H1 (cell line): ENCODE measurements at regions not wholly inside any gene's neighbourhood (a gene's known extent, or its start where the extent isn't known, plus 50 kb on each side); places are given as distances from the start of the nearest gene placed in this dataset.

Experiments
- CTCF ChIA-PET: fragments of 300-600 bp; sonication (Branson Sonifier 250); formaldehyde crosslinking; loops from one replicate; lab custom pipeline; 2021; ENCODE audit not compliant: partially characterized antibody; lab: Charles Lee
- POLR2A ChIA-PET: fragments of 300-600 bp; sonication (Branson Sonifier 250); formaldehyde crosslinking; loops from one replicate; lab custom pipeline; 2021; ENCODE audit warnings: inconsistent platforms; ENCODE audit not compliant: partially characterized antibody; lab: Charles Lee
- DNase-seq, 2 experiments: peaks; one replicate each; pipeline versions ENCODE4 v3.0.0 to v3.0.0-alpha.2; 2010 to 2022; ENCODE audit warnings: low spot score in 2 of 2, low read depth in 1 of 2, mixed read lengths in 1 of 2
- FAIRE-seq: peaks from 2 replicates; lab custom pipeline; 2011; peaks lifted over from hg19 to GRCh38; lab: Jason Lieb, UNC
- H2AFZ ChIP-seq: 2 replicates; pipeline ENCODE4 v1.8.1; 2012; ENCODE audit warnings: low read length, inconsistent platforms
- H2AK5ac ChIP-seq: 2 replicates; pipeline ENCODE4 v1.6.1; 2013; ENCODE audit warnings: low read depth, low read length
- H2BK120ac ChIP-seq: replicated peaks from 2 replicates; pipeline ENCODE3; 2013; ENCODE audit warnings: low read depth, low read length, inconsistent platforms
- H2BK12ac ChIP-seq: 2 replicates; pipeline ENCODE4 v1.6.1; 2013; ENCODE audit warnings: low read depth, low read length
- H2BK15ac ChIP-seq: 2 replicates; pipeline ENCODE4 v1.6.1; 2013; ENCODE audit warnings: low read length
- H2BK20ac ChIP-seq: 2 replicates; pipeline ENCODE4 v1.6.1; 2013; ENCODE audit warnings: low read length
- H2BK5ac ChIP-seq: 2 replicates; pipeline ENCODE4 v1.6.1; 2013; ENCODE audit warnings: low read depth, low read length
- H3K14ac ChIP-seq: 2 replicates; pipeline ENCODE4 v1.6.1; 2013; ENCODE audit warnings: inconsistent platforms; ENCODE audit not compliant: insufficient read length
- H3K18ac ChIP-seq: 2 replicates; pipeline ENCODE4 v1.6.1; 2013; ENCODE audit warnings: low read length; ENCODE audit errors: extremely low read depth
- H3K23ac ChIP-seq: 2 replicates; pipeline ENCODE4 v1.6.1; 2013; ENCODE audit warnings: inconsistent platforms; ENCODE audit not compliant: insufficient read length
- H3K23me2 ChIP-seq: 2 replicates; pipeline ENCODE4 v1.6.1; 2013; ENCODE audit warnings: low read depth, low read length
- H3K27ac ChIP-seq: 2 replicates; pipeline ENCODE4 v1.6.1; 2011; ENCODE audit warnings: low read depth, low read length, inconsistent platforms
- H3K27me3 ChIP-seq, 4 experiments: replicated peaks in 1 of 4; 1 replicate in 1 of 4; 2 replicates in 3 of 4; pipeline versions ENCODE4 v1.6.1 to v1.8.1; 2011 to 2013; ENCODE audit warnings: low read length in 3 of 4, mild to moderate bottlenecking in 3 of 4, inconsistent platforms in 2 of 4, mixed read lengths in 2 of 4, moderate library complexity in 1 of 4; ENCODE audit not compliant: control insufficient read depth in 3 of 4, insufficient read depth in 3 of 4; ENCODE audit errors: extremely low read depth in 1 of 4
- H3K36me3 ChIP-seq, 4 experiments: 2 replicates each; pipeline versions ENCODE4 v1.6.1 to v1.8.1; 2011 to 2013; ENCODE audit warnings: mild to moderate bottlenecking in 4 of 4, low read length in 3 of 4, moderate library complexity in 2 of 4, control low read depth in 1 of 4, inconsistent platforms in 1 of 4; ENCODE audit not compliant: insufficient read depth in 4 of 4, control insufficient read depth in 2 of 4
- H3K4ac ChIP-seq: replicated peaks from 2 replicates; pipeline ENCODE3; 2013; ENCODE audit warnings: low read length, low read depth, mixed read lengths, inconsistent platforms; ENCODE audit not compliant: insufficient read length
- H3K4me1 ChIP-seq, 4 experiments: replicated peaks in 1 of 4; 1 replicate in 1 of 4; 2 replicates in 3 of 4; pipeline versions ENCODE4 v1.6.1 to v1.8.1; 2011 to 2013; ENCODE audit warnings: low read length in 3 of 4, inconsistent platforms in 2 of 4, mixed read lengths in 1 of 4; ENCODE audit not compliant: insufficient read depth in 4 of 4, control insufficient read depth in 3 of 4
- H3K4me2 ChIP-seq, 2 experiments: 2 replicates each; pipeline versions ENCODE4 v1.6.1 to v1.8.1; 2011 to 2013; ENCODE audit warnings: low read depth in 2 of 2, low read length in 2 of 2, control low read depth in 1 of 2, inconsistent platforms in 1 of 2, mild to moderate bottlenecking in 1 of 2; ENCODE audit not compliant: insufficient read depth in 1 of 2
- H3K4me3 ChIP-seq, 4 experiments: fragments of 200-600, 300-600 bp in 1 of 4; sonication (generic), shearing (Covaris generic), sonication (Bioruptor Twin) in 1 of 4; 2 replicates each; pipeline versions ENCODE4 v1.5.1 to v1.8.1; 2011 to 2016; ENCODE audit warnings: low read length in 4 of 4, low read depth in 3 of 4, control low read depth in 2 of 4, inconsistent platforms in 2 of 4, mild to moderate bottlenecking in 2 of 4, mixed read lengths in 1 of 4, moderate library complexity in 1 of 4; ENCODE audit not compliant: insufficient read depth in 2 of 4; ENCODE audit errors: extremely low read depth in 1 of 4
- H3K56ac ChIP-seq: replicated peaks from 2 replicates; pipeline ENCODE3; 2013; ENCODE audit warnings: low read depth, mild to moderate bottlenecking, mixed read lengths, low read length, inconsistent platforms; ENCODE audit not compliant: insufficient read length
- H3K79me1 ChIP-seq: 2 replicates; pipeline ENCODE4 v1.6.1; 2013; ENCODE audit warnings: low read depth, low read length, control low read depth
- H3K79me2 ChIP-seq, 2 experiments: 2 replicates each; pipeline versions ENCODE4 v1.6.1 to v1.8.1; 2012 to 2013; ENCODE audit warnings: low read length in 2 of 2, mild to moderate bottlenecking in 2 of 2, inconsistent platforms in 1 of 2; ENCODE audit not compliant: insufficient read depth in 2 of 2, control insufficient read depth in 1 of 2
- H3K9ac ChIP-seq, 4 experiments: replicated peaks in 1 of 4; 1 replicate in 1 of 4; 2 replicates in 3 of 4; pipeline versions ENCODE4 v1.6.1 to v1.8.1; 2011 to 2013; ENCODE audit warnings: low read depth in 3 of 4, low read length in 3 of 4, control low read depth in 2 of 4, mild to moderate bottlenecking in 2 of 4, moderate library complexity in 2 of 4, inconsistent platforms in 1 of 4; ENCODE audit errors: extremely low read depth in 1 of 4
- H3K9me3 ChIP-seq, 2 experiments: 2 replicates each; pipeline versions ENCODE4 v1.6.1 to v1.8.1; 2012 to 2013; ENCODE audit warnings: mild to moderate bottlenecking in 2 of 2, moderate library complexity in 2 of 2, control low read depth in 1 of 2, inconsistent platforms in 1 of 2, low read depth in 1 of 2, low read length in 1 of 2, mixed read lengths in 1 of 2; ENCODE audit not compliant: insufficient read depth in 2 of 2
- H4K20me1 ChIP-seq, 2 experiments: replicated peaks in 1 of 2; 2 replicates each; pipeline versions ENCODE3 to v1.8.1; 2011 to 2013; ENCODE audit warnings: inconsistent platforms in 2 of 2, low read length in 2 of 2, mild to moderate bottlenecking in 1 of 2; ENCODE audit not compliant: insufficient read depth in 2 of 2, control insufficient read depth in 1 of 2
- H4K5ac ChIP-seq: 2 replicates; pipeline ENCODE4 v1.6.1; 2013; ENCODE audit warnings: low read length, low read depth, mixed read lengths, inconsistent platforms; ENCODE audit not compliant: insufficient read length
- H4K8ac ChIP-seq: 2 replicates; pipeline ENCODE4 v1.8.0; 2013; ENCODE audit warnings: mild to moderate bottlenecking, moderate library complexity, low read length, inconsistent platforms; ENCODE audit not compliant: insufficient read depth; ENCODE audit errors: extremely low read depth
- H4K91ac ChIP-seq: replicated peaks from 2 replicates; pipeline ENCODE3; 2013; ENCODE audit warnings: low read length, mixed read lengths, inconsistent platforms; ENCODE audit not compliant: insufficient read length
- TAF7 ChIP-seq: optimal IDR thresholded peaks from 2 replicates; pipeline ENCODE3; 2011; ENCODE audit warnings: low read depth, mild to moderate bottlenecking, inconsistent platforms, low read length, moderate library complexity, borderline replicate concordance
- WGBS, 2 experiments: shearing (Covaris generic) in 1 of 2; methylation state at CpG; one replicate each; pipeline versions ENCODE4 v1.1.6 to v1.1.7; 2013 to 2015; ENCODE audit warnings: low lambda C conversion rate in 2 of 2, mixed read lengths in 2 of 2, inconsistent platforms in 1 of 2, low coverage in 1 of 2, missing lambda C conversion rate in 1 of 2; ENCODE audit not compliant: insufficient replicate concordance in 2 of 2, insufficient coverage in 1 of 2, insufficient read length in 1 of 2; ENCODE audit errors: extremely low coverage in 1 of 2, missing lambda C conversion rate in 1 of 2; 5-methylcytosine and 5-hydroxymethylcytosine counted together
- TF ChIP-seq, protein P1 (sequence below): IDR thresholded peaks from 2 replicates; pipeline ENCODE4 v1.6.1; 2011; ENCODE audit warnings: low read depth, mild to moderate bottlenecking, low read length; ENCODE audit not compliant: insufficient read depth

- Histone ChIP-seq H3K23ac (no peak overlapping the region), H2BK12ac (no peak overlapping the region), H3K18ac (no peak overlapping the region), H3K79me1 (no peaks in the 10 kb centered on the region), H4K20me1 (no peaks in the 10 kb centered on the region), H3K4ac (no peak overlapping the region), H2AK5ac (no peak overlapping the region), H3K9ac (no peak overlapping the region), H3K14ac (no peak overlapping the region), H2BK120ac (no peak overlapping the region), H3K56ac (no peak overlapping the region), H4K5ac (no peak overlapping the region), H3K4me3 (no peak overlapping the region), H3K79me2 (no peaks in the 10 kb centered on the region), H4K8ac (no peak overlapping the region), H2BK20ac (no peak overlapping the region), H4K91ac (no peak overlapping the region), H3K36me3 (no peaks in the 10 kb centered on the region), H3K27ac (no peak overlapping the region), H3K4me2 (no peak overlapping the region), H2AFZ (no peak overlapping the region), H2BK15ac (no peak overlapping the region), H3K4me1 (no peaks in the 10 kb centered on the region), H3K9me3 (no peaks in the 10 kb centered on the region), H2BK5ac (no peak overlapping the region), H3K23me2 (no peaks in the 10 kb centered on the region), H3K27me3 (no peaks in the 10 kb centered on the region)
- DNase-seq (no peak), FAIRE-seq (no peak)
- WGBS, 2 experiments, result 95% methylated on average over 4 of the region's 4 CpGs; no CpG with 5 or more reads in 1 of the 2 experiments
- ChIA-PET CTCF (no interaction called here), POLR2A (no interaction called here)
- no peak for TF ChIP-seq TAF7
- TF ChIP-seq, protein P1, sequence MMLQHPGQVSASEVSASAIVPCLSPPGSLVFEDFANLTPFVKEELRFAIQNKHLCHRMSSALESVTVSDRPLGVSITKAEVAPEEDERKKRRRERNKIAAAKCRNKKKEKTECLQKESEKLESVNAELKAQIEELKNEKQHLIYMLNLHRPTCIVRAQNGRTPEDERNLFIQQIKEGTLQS, result no peak
Observed at GRCh38 chr2:219783359-219783975, 156.0 kb downstream of the SLC4A3 start.
